ENCODE measurements at regions not wholly inside any gene's neighbourhood (a gene's known extent, or its start where the extent isn't known, plus 50 kb on each side); places are given as distances from the start of the nearest gene placed in this dataset.
"Not testable (repeated sequence)": the region's sequence is repeated elsewhere in the genome, so short reads cannot be mapped to it uniquely, and the experiment has no call there.

GRCh38 chr1:94303005-94303404 is 65.6 kb upstream of the ARHGAP29 start:
- no peak for DNase-seq (ENCODE audit: low spot score)

GRCh38 chr1:94302497-94302896 is 65.1 kb upstream of the ARHGAP29 start:
- DNase-seq (ENCODE audit: low spot score), result no peak

- DNase-seq (ENCODE audit: low spot score), result no peak
Measured at GRCh38 chr1:94301186-94301585, 63.8 kb upstream of the ARHGAP29 start.

DNA sequence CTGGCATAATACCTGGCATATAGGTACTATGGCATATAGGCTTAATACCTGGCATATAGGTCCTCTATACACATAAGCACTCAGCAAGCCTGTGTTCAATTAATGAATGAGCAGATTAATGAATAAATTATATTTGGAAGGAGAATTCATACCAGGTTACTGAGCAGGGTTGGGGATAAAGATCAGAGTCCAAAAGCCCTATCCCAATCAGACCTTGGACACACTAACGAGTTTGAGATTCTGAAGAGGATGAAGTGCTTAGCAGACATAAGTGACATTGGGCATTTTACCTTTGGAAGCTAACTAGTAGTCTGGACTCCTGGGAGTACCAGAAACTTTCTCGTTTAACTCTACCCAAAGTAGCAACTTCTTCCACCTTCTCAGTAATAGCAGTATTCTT is 63.3 kb upstream of the ARHGAP29 start:
- no peak for DNase-seq (ENCODE audit: low spot score)

GRCh38 chr1:94299627-94300553 is 62.5 kb upstream of the ARHGAP29 start:
- DNase-seq (ENCODE audit: low spot score), result peak; percentile 25

- no peak for DNase-seq (ENCODE audit: low spot score)
Measured at GRCh38 chr1:94298861-94299260, 61.5 kb upstream of the ARHGAP29 start.

DNA sequence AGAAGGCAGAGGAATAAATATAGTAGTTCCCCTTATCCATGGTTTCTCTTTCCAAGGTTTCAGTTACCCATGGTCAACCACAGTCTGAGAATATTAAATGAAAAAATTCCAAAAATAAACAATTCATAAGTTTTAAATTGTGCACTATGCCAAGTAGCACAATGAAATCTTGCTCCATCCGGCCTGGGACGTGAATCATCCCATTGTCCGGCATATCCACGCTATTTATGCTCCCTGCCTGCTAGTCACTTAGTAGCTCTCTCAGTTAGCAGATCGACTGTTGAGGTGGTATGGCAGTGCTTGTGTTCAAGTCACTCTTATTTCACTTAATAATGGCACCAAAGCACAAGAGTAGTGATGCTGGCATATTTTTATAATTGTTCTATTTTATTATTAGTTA is 58.6 kb upstream of the ARHGAP29 start:
- no peak for DNase-seq (ENCODE audit: low spot score)

DNA sequence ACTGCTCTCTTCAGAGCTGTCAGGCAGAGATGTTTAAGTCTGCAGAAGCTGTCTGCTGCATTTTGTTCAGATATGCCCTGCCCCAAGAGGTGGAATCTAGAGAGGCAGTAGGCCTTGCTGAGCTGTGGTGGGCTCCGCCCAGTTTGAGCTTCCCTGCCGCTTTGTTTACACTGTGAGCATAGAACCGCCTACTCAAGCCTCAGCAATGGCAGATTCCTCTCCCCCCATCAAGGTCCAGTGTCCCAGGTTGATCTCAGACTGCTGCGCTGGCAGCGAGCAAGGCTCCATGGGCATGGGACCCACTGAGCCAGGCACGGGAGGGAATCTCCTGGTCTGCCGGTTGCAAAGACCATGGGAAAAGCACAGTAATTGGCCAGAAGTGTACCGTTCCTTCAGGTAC is 55.6 kb upstream of the ARHGAP29 start:
- DNase-seq (ENCODE audit: low spot score), result not testable (repeated sequence)

- not testable (repeated sequence) for DNase-seq (ENCODE audit: low spot score)
Measured at GRCh38 chr1:94289244-94289643, 51.9 kb upstream of the ARHGAP29 start.
